ENCODE measurements at regions not wholly inside any gene's neighbourhood (a gene's known extent, or its start where the extent isn't known, plus 50 kb on each side); places are given as distances from the start of the nearest gene placed in this dataset.
"Not testable (repeated sequence)": the region's sequence is repeated elsewhere in the genome, so short reads cannot be mapped to it uniquely, and the experiment has no call there.

DNA sequence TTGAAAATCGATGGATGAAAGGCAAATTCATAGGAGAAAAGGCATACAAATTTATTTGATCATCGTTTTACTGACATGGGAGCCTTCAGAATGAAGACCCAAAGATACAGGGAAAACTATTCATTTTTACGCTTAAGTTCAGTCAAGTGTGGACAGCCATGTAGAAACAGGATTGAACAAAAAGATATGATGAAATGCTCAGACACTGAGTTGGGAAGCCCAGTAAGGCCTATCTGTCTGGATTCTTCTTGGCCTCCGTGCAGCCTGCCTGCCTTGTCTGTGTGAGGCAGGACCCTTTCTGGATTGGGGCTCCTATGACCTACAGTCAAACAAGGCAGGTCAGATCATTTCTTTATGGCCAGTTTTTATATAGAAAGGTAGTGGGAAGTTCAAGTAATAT lies 203.8 kb upstream of the MYL2 start:
- H3K27me3 ChIP-seq (ENCODE audit: control insufficient read depth in 1 of 2, insufficient read depth in 2 of 2, low read length in 2 of 2) = peaks cover 0 to 3% of the 10 kb centered on the region in 2 donors

DNA sequence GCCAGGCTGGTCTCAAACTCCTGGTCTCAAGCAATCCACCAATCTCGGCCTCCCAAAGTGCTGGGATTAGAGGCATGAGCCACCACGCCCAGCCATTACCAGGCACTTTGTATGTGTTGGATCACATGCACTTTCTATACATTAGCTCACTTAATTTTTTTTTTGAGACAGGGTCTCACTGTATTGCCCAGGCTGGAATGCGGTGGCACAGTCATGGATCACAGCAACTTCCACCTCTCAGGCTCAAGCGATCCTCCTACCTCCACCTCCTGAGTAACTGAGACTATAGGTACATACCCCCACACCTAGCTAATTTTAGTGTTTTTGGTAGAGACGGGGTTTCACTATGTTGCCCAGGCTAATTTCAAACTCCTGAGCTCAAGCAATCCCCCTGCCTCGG lies 203.0 kb upstream of the MYL2 start:
- H3K4me1 ChIP-seq (ENCODE audit: control insufficient read depth in 1 of 2, insufficient read depth in 2 of 2, low read length in 2 of 2) = no peaks in the 10 kb centered on the region
- no peak overlapping the region for H3K4me3 ChIP-seq (ENCODE audit: low read depth in 1 of 2, low read length in 2 of 2)
- peaks cover 0 to 3% of the 10 kb centered on the region in 2 donors for H3K27me3 ChIP-seq (ENCODE audit: control insufficient read depth in 1 of 2, insufficient read depth in 2 of 2, low read length in 2 of 2)
- no peaks in the 10 kb centered on the region for H3K36me3 ChIP-seq (ENCODE audit: control insufficient read depth in 1 of 2, insufficient read depth in 2 of 2, low read length in 2 of 2)
- no peaks in the 10 kb centered on the region for H3K9me3 ChIP-seq (ENCODE audit: control insufficient read depth in 1 of 2, low read length in 2 of 2)
- no peak overlapping the region for H3K27ac ChIP-seq (ENCODE audit: low read depth, low read length)
- no peak overlapping the region for H3K9ac ChIP-seq (ENCODE audit: low read depth in 1 of 2, low read length in 2 of 2)

More for the DNA sequence above, 203.8 kb upstream of the MYL2 start:
- Histone ChIP-seq H3K36me3 (ENCODE audit: control insufficient read depth in 1 of 2, insufficient read depth in 2 of 2, low read length in 2 of 2) (no peaks in the 10 kb centered on the region), H3K4me1 (ENCODE audit: control insufficient read depth in 1 of 2, insufficient read depth in 2 of 2, low read length in 2 of 2) (no peaks in the 10 kb centered on the region), H3K4me3 (ENCODE audit: low read depth in 1 of 2, low read length in 2 of 2) (no peak overlapping the region), H3K9ac (ENCODE audit: low read depth in 1 of 2, low read length in 2 of 2) (no peak overlapping the region), H3K9me3 (ENCODE audit: control insufficient read depth in 1 of 2, low read length in 2 of 2) (no peaks in the 10 kb centered on the region), H3K27ac (ENCODE audit: low read depth, low read length) (no peak overlapping the region)

DNA sequence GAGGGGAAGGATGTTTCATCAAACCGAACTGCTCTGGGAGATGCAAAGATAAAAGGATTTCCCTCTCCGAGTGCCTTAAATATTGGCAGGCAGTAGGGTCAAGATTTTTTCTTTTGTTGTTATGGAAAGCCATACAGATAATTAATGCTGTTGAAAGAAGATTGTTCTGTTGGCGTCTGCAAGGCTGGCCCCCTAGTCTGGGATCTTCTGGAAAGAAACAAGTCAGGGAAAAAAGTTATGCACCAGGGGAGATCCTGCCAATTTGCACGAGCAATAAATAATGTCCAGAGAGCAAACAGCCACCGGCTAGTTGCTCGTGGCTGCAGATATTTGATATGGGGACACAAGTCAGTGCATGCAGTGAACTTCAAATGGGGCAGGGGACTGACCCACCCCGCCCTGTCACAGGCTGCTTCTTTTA lies 202.1 kb upstream of the MYL2 start:
- no peak overlapping the region for H3K27ac ChIP-seq (ENCODE audit: low read depth, low read length)
- H3K9me3 ChIP-seq (ENCODE audit: control insufficient read depth in 1 of 2, low read length in 2 of 2) = no peaks in the 10 kb centered on the region
- H3K9ac ChIP-seq (ENCODE audit: low read depth in 1 of 2, low read length in 2 of 2) = no peak overlapping the region
- H3K4me1 ChIP-seq (ENCODE audit: control insufficient read depth in 1 of 2, insufficient read depth in 2 of 2, low read length in 2 of 2) = no peaks in the 10 kb centered on the region
- peaks cover 0 to 3% of the 10 kb centered on the region in 2 donors for H3K27me3 ChIP-seq (ENCODE audit: control insufficient read depth in 1 of 2, insufficient read depth in 2 of 2, low read length in 2 of 2)
- no peaks in the 10 kb centered on the region for H3K36me3 ChIP-seq (ENCODE audit: control insufficient read depth in 1 of 2, insufficient read depth in 2 of 2, low read length in 2 of 2)
- no peak overlapping the region for H3K4me3 ChIP-seq (ENCODE audit: low read depth in 1 of 2, low read length in 2 of 2)

DNA sequence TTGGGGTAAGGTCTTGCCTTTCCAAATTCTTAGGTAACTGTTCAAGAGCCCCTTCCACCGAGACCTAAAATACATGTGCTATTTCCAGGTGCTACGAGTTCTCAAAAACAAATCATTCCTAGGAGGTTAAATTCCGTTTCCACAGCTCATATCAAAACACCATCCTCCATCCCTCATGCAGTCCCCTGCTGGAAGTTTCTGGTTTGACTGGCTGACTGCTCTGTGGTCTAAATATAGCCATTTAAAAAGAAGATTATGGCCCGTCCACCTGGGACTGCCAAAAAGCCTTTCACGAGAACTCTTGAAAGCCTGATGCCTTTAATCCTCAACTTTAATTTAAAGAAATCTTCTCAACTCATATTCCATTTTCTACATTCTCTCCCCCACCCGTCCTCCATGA lies 201.5 kb upstream of the MYL2 start:
- Histone ChIP-seq H3K4me3 (ENCODE audit: low read depth in 1 of 2, low read length in 2 of 2) (no peak overlapping the region), H3K36me3 (ENCODE audit: control insufficient read depth in 1 of 2, insufficient read depth in 2 of 2, low read length in 2 of 2) (no peaks in the 10 kb centered on the region), H3K9me3 (ENCODE audit: control insufficient read depth in 1 of 2, low read length in 2 of 2) (no peaks in the 10 kb centered on the region), H3K9ac (ENCODE audit: low read depth in 1 of 2, low read length in 2 of 2) (no peak overlapping the region), H3K27ac (ENCODE audit: low read depth, low read length) (no peak overlapping the region), H3K27me3 (ENCODE audit: control insufficient read depth in 1 of 2, insufficient read depth in 2 of 2, low read length in 2 of 2) (peaks cover 0 to 3% of the 10 kb centered on the region in 2 donors), H3K4me1 (ENCODE audit: control insufficient read depth in 1 of 2, insufficient read depth in 2 of 2, low read length in 2 of 2) (no peaks in the 10 kb centered on the region)

DNA sequence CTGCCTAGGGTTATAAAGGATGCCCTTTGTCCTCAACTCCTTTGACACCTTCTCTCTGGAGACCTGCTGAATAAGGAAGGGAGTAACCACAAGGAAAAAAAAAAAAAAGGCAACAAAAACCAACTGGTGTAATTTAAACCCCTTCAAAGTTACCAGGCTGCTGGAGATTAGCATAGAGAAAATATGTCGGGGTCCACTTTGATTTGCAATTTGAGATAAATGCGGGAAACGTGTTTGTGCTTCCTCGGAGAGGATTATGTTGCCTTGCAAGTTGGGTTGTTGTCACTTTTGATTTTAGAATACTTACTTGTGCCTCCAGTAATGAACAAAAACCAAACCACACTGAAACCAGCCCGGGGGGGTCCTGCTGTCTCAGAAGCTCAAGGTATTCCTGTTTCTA lies 200.2 kb upstream of the MYL2 start:
- H3K4me3 ChIP-seq (ENCODE audit: low read depth in 1 of 2, low read length in 2 of 2) = no peak overlapping the region
- H3K27ac ChIP-seq (ENCODE audit: low read depth, low read length) = no peak overlapping the region
- no peaks in the 10 kb centered on the region for H3K9me3 ChIP-seq (ENCODE audit: control insufficient read depth in 1 of 2, low read length in 2 of 2)
- peaks cover 0 to 3% of the 10 kb centered on the region in 2 donors for H3K27me3 ChIP-seq (ENCODE audit: control insufficient read depth in 1 of 2, insufficient read depth in 2 of 2, low read length in 2 of 2)
- H3K4me1 ChIP-seq (ENCODE audit: control insufficient read depth in 1 of 2, insufficient read depth in 2 of 2, low read length in 2 of 2) = no peaks in the 10 kb centered on the region
- no peak overlapping the region for H3K9ac ChIP-seq (ENCODE audit: low read depth in 1 of 2, low read length in 2 of 2)
- H3K36me3 ChIP-seq (ENCODE audit: control insufficient read depth in 1 of 2, insufficient read depth in 2 of 2, low read length in 2 of 2) = no peaks in the 10 kb centered on the region

DNA sequence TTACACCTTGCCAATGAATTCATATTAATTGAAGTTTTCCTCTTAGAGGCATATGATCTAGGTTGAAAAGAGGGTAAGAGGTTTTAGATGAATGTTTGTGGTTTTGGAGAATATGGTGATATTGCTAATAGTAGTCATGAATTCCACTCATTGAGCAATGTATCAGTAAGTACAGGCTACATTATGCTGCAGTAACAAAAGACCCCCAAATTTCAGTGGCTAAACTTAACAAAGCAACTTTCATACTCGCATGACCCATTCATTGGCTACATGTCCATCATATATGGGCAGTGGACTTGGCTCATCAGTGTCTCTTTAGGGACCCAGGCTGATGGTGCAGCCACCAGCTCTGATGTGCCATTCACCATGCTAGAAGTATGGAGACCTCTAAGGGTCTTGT lies 196.6 kb upstream of the MYL2 start:
- Histone ChIP-seq H3K27me3 (ENCODE audit: control insufficient read depth in 1 of 2, insufficient read depth in 2 of 2, low read length in 2 of 2) (peaks cover 0 to 3% of the 10 kb centered on the region in 2 donors), H3K4me1 (ENCODE audit: control insufficient read depth in 1 of 2, insufficient read depth in 2 of 2, low read length in 2 of 2) (no peaks in the 10 kb centered on the region), H3K4me3 (ENCODE audit: low read depth in 1 of 2, low read length in 2 of 2) (no peak overlapping the region), H3K9me3 (ENCODE audit: control insufficient read depth in 1 of 2, low read length in 2 of 2) (no peaks in the 10 kb centered on the region), H3K36me3 (ENCODE audit: control insufficient read depth in 1 of 2, insufficient read depth in 2 of 2, low read length in 2 of 2) (no peaks in the 10 kb centered on the region), H3K9ac (ENCODE audit: low read depth in 1 of 2, low read length in 2 of 2) (no peak overlapping the region), H3K27ac (ENCODE audit: low read depth, low read length) (no peak overlapping the region)

DNA sequence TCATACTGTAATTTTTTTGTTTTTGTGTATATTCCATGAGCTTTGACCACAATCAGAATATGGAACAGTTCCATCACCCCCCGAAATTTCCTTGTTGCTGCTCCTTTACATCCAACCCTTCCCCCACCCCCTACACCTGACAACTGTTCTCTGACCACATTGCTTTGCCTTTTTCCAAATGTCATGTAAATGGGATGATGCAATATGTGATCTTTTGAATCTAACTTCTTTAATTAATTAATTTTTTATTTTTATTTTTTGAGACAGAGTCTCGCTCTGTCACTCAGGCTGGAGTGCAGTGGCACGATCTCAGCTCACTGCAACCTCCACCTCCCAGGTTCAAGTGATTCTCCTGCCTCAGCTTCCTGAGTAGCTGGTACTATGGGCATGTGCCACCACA lies 192.9 kb upstream of the MYL2 start:
- H3K4me1 ChIP-seq (ENCODE audit: control insufficient read depth in 1 of 2, insufficient read depth in 2 of 2, low read length in 2 of 2); H3K27ac ChIP-seq (ENCODE audit: low read depth, low read length); H3K36me3 ChIP-seq (ENCODE audit: control insufficient read depth in 1 of 2, insufficient read depth in 2 of 2, low read length in 2 of 2); H3K9me3 ChIP-seq (ENCODE audit: control insufficient read depth in 1 of 2, low read length in 2 of 2); H3K27me3 ChIP-seq (ENCODE audit: control insufficient read depth in 1 of 2, insufficient read depth in 2 of 2, low read length in 2 of 2); H3K9ac ChIP-seq (ENCODE audit: low read depth in 1 of 2, low read length in 2 of 2); H3K4me3 ChIP-seq (ENCODE audit: low read depth in 1 of 2, low read length in 2 of 2): not testable (repeated sequence)

DNA sequence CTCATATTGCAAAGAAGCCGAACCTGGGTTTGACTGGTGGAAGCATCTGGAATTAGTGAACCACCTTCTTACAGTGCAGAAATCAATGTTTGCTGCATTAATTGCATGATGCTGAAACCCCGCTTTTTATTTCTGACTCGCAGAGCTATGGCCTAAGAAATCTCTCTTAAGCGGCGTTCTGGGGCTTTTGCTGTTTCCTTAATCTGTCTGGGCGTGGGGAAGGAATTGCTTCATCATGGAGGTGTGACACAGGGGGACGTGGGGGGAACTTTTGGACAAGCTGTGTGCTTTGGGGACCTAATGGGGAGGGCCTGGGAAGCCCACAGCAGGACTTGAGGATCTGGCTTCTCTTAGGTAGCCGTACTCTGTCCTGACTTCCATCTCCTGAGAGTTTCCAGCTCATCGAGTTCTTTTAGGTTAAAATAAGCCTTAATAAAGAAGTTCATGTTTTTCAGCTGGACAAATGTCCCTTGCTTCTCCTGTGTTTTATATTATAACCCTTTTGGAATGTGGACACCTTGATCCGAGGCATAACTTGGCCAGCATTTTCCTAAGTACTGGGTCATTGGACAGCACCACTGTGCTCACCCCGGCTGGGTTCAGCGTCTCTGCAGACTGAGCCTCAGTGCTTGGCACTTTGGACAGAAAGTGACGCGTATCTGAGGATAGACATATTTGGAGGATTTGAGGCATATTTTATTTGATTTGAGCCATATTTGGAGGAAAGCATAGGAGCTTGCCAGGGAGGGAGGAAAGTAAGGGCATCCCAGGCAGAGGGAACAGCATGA lies 192.1 kb upstream of the MYL2 start:
- no peak overlapping the region for H3K4me3 ChIP-seq (ENCODE audit: low read depth in 1 of 2, low read length in 2 of 2)
- H3K27ac ChIP-seq (ENCODE audit: low read depth, low read length) = no peak overlapping the region
- H3K9ac ChIP-seq (ENCODE audit: low read depth in 1 of 2, low read length in 2 of 2) = no peak overlapping the region
- no peaks in the 10 kb centered on the region for H3K36me3 ChIP-seq (ENCODE audit: control insufficient read depth in 1 of 2, insufficient read depth in 2 of 2, low read length in 2 of 2)
- no peaks in the 10 kb centered on the region for H3K27me3 ChIP-seq (ENCODE audit: control insufficient read depth in 1 of 2, insufficient read depth in 2 of 2, low read length in 2 of 2)
- H3K4me1 ChIP-seq (ENCODE audit: control insufficient read depth in 1 of 2, insufficient read depth in 2 of 2, low read length in 2 of 2) = no peaks in the 10 kb centered on the region
- H3K9me3 ChIP-seq (ENCODE audit: control insufficient read depth in 1 of 2, low read length in 2 of 2) = no peaks in the 10 kb centered on the region

DNA sequence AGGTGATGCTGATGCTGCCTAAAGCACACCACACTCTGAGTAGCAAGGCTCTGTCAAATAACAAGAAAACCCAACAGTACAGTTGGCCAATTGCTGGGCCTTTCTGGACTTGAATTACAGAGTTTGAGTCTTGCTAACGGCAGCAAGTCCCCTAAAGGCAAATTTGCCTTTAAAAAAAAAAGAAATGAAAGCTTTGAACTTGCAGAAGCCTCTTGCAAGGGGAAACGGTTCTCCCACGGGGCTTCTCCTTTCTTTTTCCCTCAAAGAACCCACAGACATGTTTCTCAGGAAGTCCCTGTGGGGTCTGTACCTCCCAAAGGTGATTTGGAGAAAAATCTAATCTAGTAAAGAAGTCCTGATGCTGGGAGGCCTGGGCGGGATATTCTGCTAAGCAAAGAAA lies 191.3 kb upstream of the MYL2 start:
- no peak overlapping the region for H3K27ac ChIP-seq (ENCODE audit: low read depth, low read length)
- H3K9ac ChIP-seq (ENCODE audit: low read depth in 1 of 2, low read length in 2 of 2) = no peak overlapping the region
- no peaks in the 10 kb centered on the region for H3K36me3 ChIP-seq (ENCODE audit: control insufficient read depth in 1 of 2, insufficient read depth in 2 of 2, low read length in 2 of 2)
- H3K27me3 ChIP-seq (ENCODE audit: control insufficient read depth in 1 of 2, insufficient read depth in 2 of 2, low read length in 2 of 2) = peaks cover 0 to 3% of the 10 kb centered on the region in 2 donors
- no peak overlapping the region for H3K4me3 ChIP-seq (ENCODE audit: low read depth in 1 of 2, low read length in 2 of 2)
- no peaks in the 10 kb centered on the region for H3K4me1 ChIP-seq (ENCODE audit: control insufficient read depth in 1 of 2, insufficient read depth in 2 of 2, low read length in 2 of 2)
- H3K9me3 ChIP-seq (ENCODE audit: control insufficient read depth in 1 of 2, low read length in 2 of 2) = no peaks in the 10 kb centered on the region

DNA sequence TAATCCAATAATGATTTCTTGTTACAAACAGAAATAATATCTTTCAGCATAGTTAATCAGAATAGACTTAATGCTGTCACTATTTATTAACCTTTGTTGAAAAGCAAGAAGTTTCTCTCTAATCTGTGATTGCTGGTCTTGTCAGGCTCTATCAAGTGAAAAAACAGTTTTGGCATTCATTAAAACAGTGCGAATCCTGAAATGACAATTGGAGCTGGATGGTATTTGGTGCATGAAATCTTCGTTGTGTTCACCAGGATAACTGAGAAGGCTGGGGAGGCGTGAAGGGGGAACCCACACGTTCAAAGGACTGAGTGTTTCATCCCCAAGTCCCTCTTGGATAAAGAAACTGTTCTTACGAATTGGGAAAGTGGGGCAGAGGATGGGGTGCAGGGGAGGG lies 190.2 kb upstream of the MYL2 start:
- Histone ChIP-seq H3K4me1 (ENCODE audit: control insufficient read depth in 1 of 2, insufficient read depth in 2 of 2, low read length in 2 of 2) (no peaks in the 10 kb centered on the region), H3K9ac (ENCODE audit: low read depth in 1 of 2, low read length in 2 of 2) (no peak overlapping the region), H3K27ac (ENCODE audit: low read depth, low read length) (no peak overlapping the region), H3K4me3 (ENCODE audit: low read depth in 1 of 2, low read length in 2 of 2) (no peak overlapping the region), H3K9me3 (ENCODE audit: control insufficient read depth in 1 of 2, low read length in 2 of 2) (no peaks in the 10 kb centered on the region), H3K27me3 (ENCODE audit: control insufficient read depth in 1 of 2, insufficient read depth in 2 of 2, low read length in 2 of 2) (peaks cover 0 to 3% of the 10 kb centered on the region in 2 donors), H3K36me3 (ENCODE audit: control insufficient read depth in 1 of 2, insufficient read depth in 2 of 2, low read length in 2 of 2) (no peaks in the 10 kb centered on the region)

Data from duodenal mucosa (tissue), 2 donors.